ENCODE measurements at regions not wholly inside any gene's neighbourhood (a gene's known extent, or its start where the extent isn't known, plus 50 kb on each side); places are given as distances from the start of the nearest gene placed in this dataset.

- Histone ChIP-seq H3F3A (replicated peaks; ENCODE audit: insufficient read depth) (no peaks in the 10 kb centered on the region), H4K20me1 (ENCODE audit: insufficient read depth) (no peaks in the 10 kb centered on the region), H3K4me1 (ENCODE audit: control insufficient read depth in 1 of 2, insufficient read depth in 2 of 2, low read depth in 1 of 2, low read length in 1 of 2) (peaks cover 0 to 32% of the 10 kb centered on the region in 2 experiments; a peak in 1 of 4 replicates), H3K79me2 (ENCODE audit: insufficient read depth) (no peaks in the 10 kb centered on the region), H3K36me3 (replicated peaks in 1 of 2; ENCODE audit: control insufficient read depth in 1 of 2, insufficient read depth in 2 of 2, low read length in 1 of 2) (no peaks in the 10 kb centered on the region), H3K27me3 (ENCODE audit: insufficient read depth) (no peaks in the 10 kb centered on the region), H3K9ac (no peak overlapping the region), H3K9me3 (no peaks in the 10 kb centered on the region), H3K4me2 (no peak overlapping the region), H3K9me2 (no peaks in the 10 kb centered on the region), H3K4me3 (ENCODE audit: low read depth in 2 of 2, low read length in 1 of 2) (no peak overlapping the region), H3K27ac (ENCODE audit: low read depth in 2 of 2, low read length in 1 of 2) (no peak overlapping the region; a peak in 1 of 4 replicates), H2AFZ (ENCODE audit: low read depth) (no peak overlapping the region)
- WGBS (ENCODE audit: low lambda C conversion rate), result 64% methylated on average over 9 of the region's 9 CpGs
- no peak for DNase-seq
- ChIA-PET POLR2A (no interaction called here), CTCF (interaction anchor here (1.7 to 6.0 kb wide), 3 partner anchors 322 to 392 kb away, joined by 6 to 76 read pairs (median 42); no protein-coding TSS in a partner anchor)
- TF ChIP-seq EP300 (IDR thresholded peaks at IDR 0.05; ENCODE audit: borderline replicate concordance in 1 of 2, low read depth in 1 of 2, low read length in 1 of 2), result no peak
- TF ChIP-seq USF2 (IDR thresholded peaks at IDR 0.05; ENCODE audit: borderline replicate concordance, low read depth, low read length), result no peak
- TF ChIP-seq TAF1 (IDR thresholded peaks at IDR 0.05; ENCODE audit: borderline replicate concordance, low read depth, low read length), result no peak
- no peak for TF ChIP-seq JUND (IDR thresholded peaks at IDR 0.05)
- TF ChIP-seq POLR2AphosphoS5 (IDR thresholded peaks at IDR 0.05; ENCODE audit: low read depth, low read length), result no peak
- TF ChIP-seq MXI1 (IDR thresholded peaks at IDR 0.05; ENCODE audit: low read depth, low read length), result no peak
- TF ChIP-seq IRF3 (IDR thresholded peaks at IDR 0.05; ENCODE audit: low read depth, low read length), result no peak
- no peak for TF ChIP-seq FOXM1 (IDR thresholded peaks at IDR 0.05; ENCODE audit: low read depth)
- no peak for TF ChIP-seq USF1 (IDR thresholded peaks at IDR 0.05; ENCODE audit: borderline replicate concordance, low read depth)
- TF ChIP-seq CHD2 (IDR thresholded peaks at IDR 0.05; ENCODE audit: low read length, partially characterized antibody), result no peak
- no peak for TF ChIP-seq NRF1 (IDR thresholded peaks at IDR 0.05; ENCODE audit: low read depth, low read length)
- TF ChIP-seq GABPA (IDR thresholded peaks at IDR 0.05; ENCODE audit: low read depth), result no peak
- no peak for TF ChIP-seq FOXJ3 (CRISPR knock-in tag; IDR thresholded peaks at IDR 0.05)
- no peak for TF ChIP-seq RCOR1 (IDR thresholded peaks at IDR 0.05; ENCODE audit: low read length)
- TF ChIP-seq REST (IDR thresholded peaks at IDR 0.05; ENCODE audit: low read depth, low read length), result no peak
- TF ChIP-seq RAD21 (IDR thresholded peaks at IDR 0.05; ENCODE audit: low read length), result no peak
- TF ChIP-seq MEF2A (IDR thresholded peaks at IDR 0.05; ENCODE audit: borderline replicate concordance, low read depth), result no peak
Observed at GRCh38 chr14:101237252-101237616, 324.1 kb upstream of the DIO3 start.

Measured in SK-N-SH (cell line).